Spleen (tissue), 7 donors: ENCODE measurements at regions not wholly inside any gene's neighbourhood (a gene's known extent, or its start where the extent isn't known, plus 50 kb on each side); places are given as distances from the start of the nearest gene placed in this dataset.

ENCODE experiments used
- POLR2A ChIP-seq, 3 donors: fragments of 450-650 bp; IDR thresholded peaks; one replicate each; pipeline ENCODE4 v1.5.1; 2017; ENCODE audit warnings: antibody characterized with exemption in 3 of 3, mild to moderate bottlenecking in 1 of 3
- POLR2AphosphoS5 ChIP-seq, 3 donors: sonication (generic); formaldehyde crosslinking; IDR thresholded peaks; one replicate each; pipeline ENCODE4 v1.5.1; 2017; ENCODE audit warnings: antibody characterized with exemption in 3 of 3
- TF ChIP-seq, protein P1 (sequence below), 11 experiments: fragments of 200-600 bp in 7 of 11; fragments of 450-650 bp in 4 of 11; sonication (generic) in 4 of 11; IDR thresholded peaks in 8 of 11; conservative IDR thresholded peaks in 3 of 11; 1 replicate in 7 of 11; 2 replicates in 4 of 11; pipeline versions ENCODE4 v1.4.0 to v1.8.0; 2016 to 2021; ENCODE audit warnings: antibody characterized with exemption in 11 of 11, inconsistent platforms in 4 of 11, mild to moderate bottlenecking in 1 of 11
- donor health status: DM: no; HTN: no; CAD: no; lungs with moderate emphysema.
- donor health status: DM: no; HTN: no; CAD: no.
- donor health status: DM: no; HTN: no; CAD: no.

- peak in 1 of 3 donors; percentile 26 for TF ChIP-seq POLR2AphosphoS5 (IDR thresholded peaks at IDR 0.05)
- TF ChIP-seq, protein P1, sequence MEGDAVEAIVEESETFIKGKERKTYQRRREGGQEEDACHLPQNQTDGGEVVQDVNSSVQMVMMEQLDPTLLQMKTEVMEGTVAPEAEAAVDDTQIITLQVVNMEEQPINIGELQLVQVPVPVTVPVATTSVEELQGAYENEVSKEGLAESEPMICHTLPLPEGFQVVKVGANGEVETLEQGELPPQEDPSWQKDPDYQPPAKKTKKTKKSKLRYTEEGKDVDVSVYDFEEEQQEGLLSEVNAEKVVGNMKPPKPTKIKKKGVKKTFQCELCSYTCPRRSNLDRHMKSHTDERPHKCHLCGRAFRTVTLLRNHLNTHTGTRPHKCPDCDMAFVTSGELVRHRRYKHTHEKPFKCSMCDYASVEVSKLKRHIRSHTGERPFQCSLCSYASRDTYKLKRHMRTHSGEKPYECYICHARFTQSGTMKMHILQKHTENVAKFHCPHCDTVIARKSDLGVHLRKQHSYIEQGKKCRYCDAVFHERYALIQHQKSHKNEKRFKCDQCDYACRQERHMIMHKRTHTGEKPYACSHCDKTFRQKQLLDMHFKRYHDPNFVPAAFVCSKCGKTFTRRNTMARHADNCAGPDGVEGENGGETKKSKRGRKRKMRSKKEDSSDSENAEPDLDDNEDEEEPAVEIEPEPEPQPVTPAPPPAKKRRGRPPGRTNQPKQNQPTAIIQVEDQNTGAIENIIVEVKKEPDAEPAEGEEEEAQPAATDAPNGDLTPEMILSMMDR (IDR thresholded peaks at IDR 0.05 in 8 of 11, conservative IDR thresholded peaks at IDR 0.05 in 3 of 11), result no peak
- no peak for TF ChIP-seq POLR2A (IDR thresholded peaks at IDR 0.05)
Observed at GRCh38 chr20:48198929-48199451, 413.7 kb upstream of the SULF2 start.
